H1 (cell line): ENCODE measurements at regions not wholly inside any gene's neighbourhood (a gene's known extent, or its start where the extent isn't known, plus 50 kb on each side); places are given as distances from the start of the nearest gene placed in this dataset.

Experiments
- CBX5 ChIP-seq: fragments of 300-800, 300-1000 bp; sonication (generic); IDR thresholded peaks from 2 replicates; pipeline ENCODE4 v1.7.1; 2016; ENCODE audit warnings: antibody characterized with exemption, low read length, low read depth
- EZH2 ChIP-seq: fragments of 200-600 bp; sonication (generic); IDR thresholded peaks from 2 replicates; pipeline ENCODE4 v1.7.1; 2012; ENCODE audit warnings: low read depth, mild to moderate bottlenecking, moderate library complexity, low read length, inconsistent platforms; ENCODE audit not compliant: severe bottlenecking
- FOSL1 ChIP-seq: IDR thresholded peaks from 2 replicates; pipeline ENCODE4 v1.6.1; 2011; ENCODE audit warnings: mild to moderate bottlenecking, low read depth, low read length, moderate library complexity; ENCODE audit not compliant: insufficient read depth
- KDM5A ChIP-seq: fragments of 200-600 bp; IDR thresholded peaks from 2 replicates; pipeline ENCODE4 v1.7.1; 2012; ENCODE audit warnings: mild to moderate bottlenecking, low read length, inconsistent platforms, mixed read lengths
- NRF1 ChIP-seq: IDR thresholded peaks from 2 replicates; pipeline ENCODE4 v1.6.1; 2011; ENCODE audit warnings: mild to moderate bottlenecking, low read depth, low read length, improper control_type of control experiment
- ZNF274 ChIP-seq: IDR thresholded peaks from 2 replicates; pipeline ENCODE4 v1.7.0; 2012; ENCODE audit warnings: low read length, borderline replicate concordance; ENCODE audit errors: extremely low read depth

- TF ChIP-seq ZNF274, result no peak
- no peak for TF ChIP-seq KDM5A
- no peak for TF ChIP-seq CBX5
- no peak for TF ChIP-seq NRF1
- no peak for TF ChIP-seq FOSL1
- no peak for TF ChIP-seq EZH2
These were observed 182.8 kb upstream of the TARS1 start (continued) for GRCh38 chr5:33257807-33258429.
